Activated T-cell treated with anti-CD3 and anti-CD28 coated beads, Interleukin-2, amount 50 U/mL, for 48 hours (primary cell): ENCODE measurements at regions not wholly inside any gene's neighbourhood (a gene's known extent, or its start where the extent isn't known, plus 50 kb on each side); places are given as distances from the start of the nearest gene placed in this dataset.
"Not testable (repeated sequence)": the region's sequence is repeated elsewhere in the genome, so short reads cannot be mapped to it uniquely, and the experiment has no call there.

Source experiments
- DNase-seq, 2 experiments: peaks; one replicate each; pipeline ENCODE4 v3.0.0-alpha.2; 2020

- DNase-seq = no peak
These were observed 350.2 kb upstream of the CDH8 start for GRCh38 chr16:62386411-62386810.

GRCh38 chr16:62383941-62384340 is 347.7 kb upstream of the CDH8 start:
- no peak for DNase-seq

GRCh38 chr16:62370445-62370844 is 334.2 kb upstream of the CDH8 start:
- DNase-seq = no peak

- no peak for DNase-seq
These were observed 327.3 kb upstream of the CDH8 start for GRCh38 chr16:62363501-62363900.

- no peak for DNase-seq
These were observed 317.1 kb upstream of the CDH8 start for GRCh38 chr16:62353355-62353754.

- DNase-seq = no peak
These were observed 306.0 kb upstream of the CDH8 start for GRCh38 chr16:62342216-62342615.

GRCh38 chr16:62335356-62335755 is 299.1 kb upstream of the CDH8 start:
- no peak for DNase-seq

- no peak for DNase-seq
These were observed 285.4 kb upstream of the CDH8 start for GRCh38 chr16:62321606-62322005.

GRCh38 chr16:62298600-62298999 is 262.4 kb upstream of the CDH8 start:
- no peak for DNase-seq

GRCh38 chr16:62294213-62294972 is 258.2 kb upstream of the CDH8 start:
- no peak for DNase-seq

- DNase-seq = no peak
These were observed 252.9 kb upstream of the CDH8 start for GRCh38 chr16:62288990-62289629.

GRCh38 chr16:62280506-62280905 is 244.3 kb upstream of the CDH8 start:
- DNase-seq = no peak

GRCh38 chr16:62277942-62278341 is 241.7 kb upstream of the CDH8 start:
- DNase-seq = no peak

- DNase-seq = no peak
These were observed 240.4 kb upstream of the CDH8 start for GRCh38 chr16:62276637-62277036.

GRCh38 chr16:62272035-62272434 is 235.8 kb upstream of the CDH8 start:
- no peak for DNase-seq

- no peak for DNase-seq
These were observed 225.5 kb upstream of the CDH8 start for GRCh38 chr16:62261760-62262159.

GRCh38 chr16:62258931-62259435 is 222.7 kb upstream of the CDH8 start:
- not testable (repeated sequence) for DNase-seq

GRCh38 chr16:62256406-62256805 is 220.2 kb upstream of the CDH8 start:
- DNase-seq = no peak

- DNase-seq = no peak
These were observed 218.6 kb upstream of the CDH8 start for GRCh38 chr16:62254847-62255246.

GRCh38 chr16:62254372-62254771 is 218.1 kb upstream of the CDH8 start:
- DNase-seq = no peak

- no peak for DNase-seq
These were observed 217.7 kb upstream of the CDH8 start for GRCh38 chr16:62253966-62254365.

- no peak for DNase-seq
These were observed 212.8 kb upstream of the CDH8 start for GRCh38 chr16:62249069-62249468.

- no peak for DNase-seq
These were observed 204.5 kb upstream of the CDH8 start for GRCh38 chr16:62240722-62241121.

- DNase-seq = peak; percentile 38 to 44
These were observed 189.4 kb upstream of the CDH8 start for GRCh38 chr16:62225675-62226074.
